SKM-1 (cell line): ENCODE measurements at regions not wholly inside any gene's neighbourhood (a gene's known extent, or its start where the extent isn't known, plus 50 kb on each side); places are given as distances from the start of the nearest gene placed in this dataset.
"Not testable (repeated sequence)": the region's sequence is repeated elsewhere in the genome, so short reads cannot be mapped to it uniquely, and the experiment has no call there.

Experiments
- DNase-seq: peaks from one replicate; lab custom pipeline; 2025; ENCODE audit not compliant: unreplicated experiment; lab: John Stamatoyannopoulos, UW

GRCh38 chr18:60209042-60209441 is 163.5 kb downstream of the MC4R start:
- no peak for DNase-seq

- DNase-seq, result no peak
Observed at GRCh38 chr18:60202708-60203107, 169.9 kb downstream of the MC4R start.

- no peak for DNase-seq
Observed at GRCh38 chr18:60200558-60200957, 172.0 kb downstream of the MC4R start.

GRCh38 chr18:60199505-60199904 is 173.1 kb downstream of the MC4R start:
- no peak for DNase-seq

- DNase-seq, result no peak
Observed at GRCh38 chr18:60197671-60198462, 174.7 kb downstream of the MC4R start.

- DNase-seq, result no peak
Observed at GRCh38 chr18:60196836-60197606, 175.6 kb downstream of the MC4R start.

GRCh38 chr18:60193780-60194179 is 178.8 kb downstream of the MC4R start:
- no peak for DNase-seq

GRCh38 chr18:60191926-60192325 is 180.6 kb downstream of the MC4R start:
- no peak for DNase-seq

- DNase-seq, result no peak
Observed at GRCh38 chr18:60189856-60190255, 182.7 kb downstream of the MC4R start.

GRCh38 chr18:60188958-60189357 is 183.6 kb downstream of the MC4R start:
- DNase-seq, result no peak

GRCh38 chr18:60182223-60182622 is 190.4 kb downstream of the MC4R start:
- no peak for DNase-seq

GRCh38 chr18:60180671-60181070 is 191.9 kb downstream of the MC4R start:
- no peak for DNase-seq

GRCh38 chr18:60178224-60178623 is 194.4 kb downstream of the MC4R start:
- not testable (repeated sequence) for DNase-seq

GRCh38 chr18:60176259-60176658 is 196.3 kb downstream of the MC4R start:
- DNase-seq, result no peak

GRCh38 chr18:60174832-60175231 is 197.7 kb downstream of the MC4R start:
- no peak for DNase-seq

GRCh38 chr18:60172030-60172429 is 200.5 kb downstream of the MC4R start:
- no peak for DNase-seq

GRCh38 chr18:60163622-60164021 is 209.0 kb downstream of the MC4R start:
- DNase-seq, result no peak

- no peak for DNase-seq
Observed at GRCh38 chr18:60162388-60162787, 210.2 kb downstream of the MC4R start.

- no peak for DNase-seq
Observed at GRCh38 chr18:60157810-60158209, 214.8 kb downstream of the MC4R start.

GRCh38 chr18:60153376-60153775 is 219.2 kb downstream of the MC4R start:
- DNase-seq, result no peak

GRCh38 chr18:60149316-60149715 is 223.3 kb downstream of the MC4R start:
- DNase-seq, result no peak

GRCh38 chr18:60147323-60147722 is 225.3 kb downstream of the MC4R start:
- no peak for DNase-seq
